ENCODE measurements at regions not wholly inside any gene's neighbourhood (a gene's known extent, or its start where the extent isn't known, plus 50 kb on each side); places are given as distances from the start of the nearest gene placed in this dataset.

GRCh38 chr2:43131051-43131889 is 95.1 kb downstream of the ZFP36L2 start (continued):
- no peak for TF ChIP-seq ATF3 (IDR thresholded peaks at IDR 0.05; ENCODE audit: borderline replicate concordance, extremely low read depth, low read depth, low read length)
- TF ChIP-seq CHD4 (IDR thresholded peaks at IDR 0.05) = no peak
- no peak for TF ChIP-seq ATF2 (IDR thresholded peaks at IDR 0.05; ENCODE audit: low read length)
- TF ChIP-seq E4F1 (IDR thresholded peaks at IDR 0.05; ENCODE audit: borderline replicate concordance, partially characterized antibody) = no peak
- TF ChIP-seq ZZZ3 (IDR thresholded peaks at IDR 0.05; ENCODE audit: control insufficient read depth, insufficient read length, low read depth) = no peak
- TF ChIP-seq ZSCAN29 (IDR thresholded peaks at IDR 0.05) = no peak
- no peak for TF ChIP-seq POLR2AphosphoS5 (IDR thresholded peaks at IDR 0.05; ENCODE audit: low read length)
- no peak for TF ChIP-seq HDAC2 (IDR thresholded peaks at IDR 0.05)
- no peak for TF ChIP-seq RELA (IDR thresholded peaks at IDR 0.05; ENCODE audit: borderline replicate concordance, partially characterized antibody)
- no peak for TF ChIP-seq BCLAF1 (IDR thresholded peaks at IDR 0.05)
- TF ChIP-seq CBX3 (IDR thresholded peaks at IDR 0.05; ENCODE audit: borderline replicate concordance, low read depth) = no peak
- TF ChIP-seq BACH1 (IDR thresholded peaks at IDR 0.05; ENCODE audit: borderline replicate concordance) = 0 out of 2 replicates have a peak, but pooled peaks have one; percentile 13
- no peak for TF ChIP-seq E2F4 (IDR thresholded peaks at IDR 0.05; ENCODE audit: low read depth, low read length)
- no peak for TF ChIP-seq RB1 (IDR thresholded peaks at IDR 0.05; ENCODE audit: borderline replicate concordance)
- no peak for TF ChIP-seq ZBTB33 (IDR thresholded peaks at IDR 0.05)
- TF ChIP-seq ZNF207 (IDR thresholded peaks at IDR 0.05; ENCODE audit: borderline replicate concordance) = 0 out of 2 replicates have a peak, but pooled peaks have one; percentile 52
- TF ChIP-seq GATAD2B (conservative IDR thresholded peaks at IDR 0.05; ENCODE audit: low read depth) = 0 out of 2 replicates have a peak, but pooled peaks have one; percentile 27
- no peak for TF ChIP-seq PAX5 (IDR thresholded peaks at IDR 0.05; ENCODE audit: borderline replicate concordance, low read depth, low read length)
- TF ChIP-seq CREM (IDR thresholded peaks at IDR 0.05; ENCODE audit: low read depth) = no peak
- TF ChIP-seq POLR2AphosphoS2 (IDR thresholded peaks at IDR 0.05; ENCODE audit: low read depth, low read length) = no peak
